Activated naive CD4-positive, alpha-beta T cell treated with anti-CD3 and anti-CD28 coated beads, Interleukin-2, amount 50 U/mL, for 24 hours (primary cell): ENCODE measurements at regions not wholly inside any gene's neighbourhood (a gene's known extent, or its start where the extent isn't known, plus 50 kb on each side); places are given as distances from the start of the nearest gene placed in this dataset.

Experiments
- H3K27ac Mint-ChIP-seq: one replicate; pipeline ENCODE4 v1.8.0; 2021; ENCODE audit warnings: mild to moderate bottlenecking, mixed read lengths
- H3K27me3 Mint-ChIP-seq: one replicate; pipeline ENCODE4 v1.8.0; 2021; ENCODE audit warnings: mixed read lengths
- H3K36me3 Mint-ChIP-seq: one replicate; pipeline ENCODE4 v1.8.0; 2021; ENCODE audit warnings: mixed read lengths
- H3K4me1 Mint-ChIP-seq: one replicate; pipeline ENCODE4 v1.8.0; 2021; ENCODE audit warnings: mixed read lengths
- H3K4me3 Mint-ChIP-seq: one replicate; pipeline ENCODE4 v1.8.0; 2021; ENCODE audit warnings: mild to moderate bottlenecking, mixed read lengths
- H3K9me3 Mint-ChIP-seq: one replicate; pipeline ENCODE4 v1.8.0; 2021; ENCODE audit warnings: mixed read lengths

GRCh38 chr16:64162613-64163375 lies 959.1 kb downstream of the CDH11 start:
- Mint-ChIP-seq H3K4me1 (no peaks in the 10 kb centered on the region), H3K9me3 (peaks cover 6% of the 10 kb centered on the region), H3K27me3 (no peaks in the 10 kb centered on the region), H3K27ac (no peak overlapping the region), H3K4me3 (no peak overlapping the region), H3K36me3 (no peaks in the 10 kb centered on the region)

GRCh38 chr16:64159976-64160375 lies 961.9 kb downstream of the CDH11 start:
- H3K9me3 Mint-ChIP-seq = peaks cover 17% of the 10 kb centered on the region
- H3K4me3 Mint-ChIP-seq = no peak overlapping the region
- H3K4me1 Mint-ChIP-seq = no peaks in the 10 kb centered on the region
- no peak overlapping the region for H3K27ac Mint-ChIP-seq
- no peaks in the 10 kb centered on the region for H3K36me3 Mint-ChIP-seq
- no peaks in the 10 kb centered on the region for H3K27me3 Mint-ChIP-seq

- H3K27ac Mint-ChIP-seq = no peak overlapping the region
- no peaks in the 10 kb centered on the region for H3K27me3 Mint-ChIP-seq
- peaks cover 19% of the 10 kb centered on the region for H3K9me3 Mint-ChIP-seq
These were observed 962.8 kb downstream of the CDH11 start for GRCh38 chr16:64158941-64159588.

GRCh38 chr16:64153718-64154117 lies 968.1 kb downstream of the CDH11 start:
- H3K36me3 Mint-ChIP-seq = no peaks in the 10 kb centered on the region
- no peak overlapping the region for H3K4me3 Mint-ChIP-seq
- H3K27me3 Mint-ChIP-seq = no peaks in the 10 kb centered on the region
- H3K9me3 Mint-ChIP-seq = peaks cover 16% of the 10 kb centered on the region
- H3K4me1 Mint-ChIP-seq = no peaks in the 10 kb centered on the region
- no peak overlapping the region for H3K27ac Mint-ChIP-seq

More at GRCh38 chr16:64158941-64159588, 962.8 kb downstream of the CDH11 start:
- no peak overlapping the region for H3K4me3 Mint-ChIP-seq
- H3K4me1 Mint-ChIP-seq = no peaks in the 10 kb centered on the region
- no peaks in the 10 kb centered on the region for H3K36me3 Mint-ChIP-seq

GRCh38 chr16:64151990-64152767 lies 969.7 kb downstream of the CDH11 start:
- Mint-ChIP-seq H3K27me3 (no peaks in the 10 kb centered on the region), H3K9me3 (peaks cover 19% of the 10 kb centered on the region), H3K27ac (no peak overlapping the region), H3K4me1 (no peaks in the 10 kb centered on the region), H3K36me3 (no peaks in the 10 kb centered on the region), H3K4me3 (no peak overlapping the region)

GRCh38 chr16:64150193-64150592 lies 971.7 kb downstream of the CDH11 start:
- Mint-ChIP-seq H3K27ac (no peak overlapping the region), H3K27me3 (no peaks in the 10 kb centered on the region), H3K4me1 (no peaks in the 10 kb centered on the region), H3K4me3 (no peak overlapping the region), H3K9me3 (peaks cover 10% of the 10 kb centered on the region), H3K36me3 (no peaks in the 10 kb centered on the region)

GRCh38 chr16:64149756-64150155 lies 972.1 kb downstream of the CDH11 start:
- peaks cover 6% of the 10 kb centered on the region for H3K9me3 Mint-ChIP-seq
- H3K4me1 Mint-ChIP-seq = no peaks in the 10 kb centered on the region
- no peak overlapping the region for H3K27ac Mint-ChIP-seq
- no peaks in the 10 kb centered on the region for H3K27me3 Mint-ChIP-seq
- no peaks in the 10 kb centered on the region for H3K36me3 Mint-ChIP-seq
- no peak overlapping the region for H3K4me3 Mint-ChIP-seq

- Mint-ChIP-seq H3K27ac (no peak overlapping the region), H3K4me3 (no peak overlapping the region), H3K9me3 (peaks cover 6% of the 10 kb centered on the region), H3K27me3 (no peaks in the 10 kb centered on the region), H3K36me3 (no peaks in the 10 kb centered on the region), H3K4me1 (no peaks in the 10 kb centered on the region)
These were observed 973.5 kb downstream of the CDH11 start for GRCh38 chr16:64148356-64148755.

- H3K27ac Mint-ChIP-seq = no peak overlapping the region
- no peaks in the 10 kb centered on the region for H3K36me3 Mint-ChIP-seq
- no peak overlapping the region for H3K4me3 Mint-ChIP-seq
- H3K9me3 Mint-ChIP-seq = peaks cover 6% of the 10 kb centered on the region
- no peaks in the 10 kb centered on the region for H3K27me3 Mint-ChIP-seq
- no peaks in the 10 kb centered on the region for H3K4me1 Mint-ChIP-seq
These were observed 973.9 kb downstream of the CDH11 start for GRCh38 chr16:64147941-64148340.

GRCh38 chr16:64144617-64145016 lies 977.2 kb downstream of the CDH11 start:
- peaks cover 6% of the 10 kb centered on the region for H3K9me3 Mint-ChIP-seq
- no peaks in the 10 kb centered on the region for H3K4me1 Mint-ChIP-seq
- H3K4me3 Mint-ChIP-seq = no peak overlapping the region
- no peaks in the 10 kb centered on the region for H3K27me3 Mint-ChIP-seq
- H3K36me3 Mint-ChIP-seq = no peaks in the 10 kb centered on the region
- H3K27ac Mint-ChIP-seq = no peak overlapping the region

GRCh38 chr16:64138621-64139020 lies 983.2 kb downstream of the CDH11 start:
- no peak overlapping the region for H3K4me3 Mint-ChIP-seq
- peaks cover 4% of the 10 kb centered on the region for H3K9me3 Mint-ChIP-seq
- H3K27ac Mint-ChIP-seq = no peak overlapping the region
- H3K27me3 Mint-ChIP-seq = no peaks in the 10 kb centered on the region
- H3K36me3 Mint-ChIP-seq = no peaks in the 10 kb centered on the region
- no peaks in the 10 kb centered on the region for H3K4me1 Mint-ChIP-seq

GRCh38 chr16:64138006-64138405 lies 983.9 kb downstream of the CDH11 start:
- H3K9me3 Mint-ChIP-seq = peaks cover 4% of the 10 kb centered on the region
- no peak overlapping the region for H3K4me3 Mint-ChIP-seq
- no peaks in the 10 kb centered on the region for H3K27me3 Mint-ChIP-seq

GRCh38 chr16:64136743-64137142 lies 985.1 kb downstream of the CDH11 start:
- H3K4me3 Mint-ChIP-seq = no peak overlapping the region
- no peak overlapping the region for H3K27ac Mint-ChIP-seq
- no peaks in the 10 kb centered on the region for H3K4me1 Mint-ChIP-seq
- H3K36me3 Mint-ChIP-seq = no peaks in the 10 kb centered on the region
- H3K9me3 Mint-ChIP-seq = peaks cover 4% of the 10 kb centered on the region
- no peaks in the 10 kb centered on the region for H3K27me3 Mint-ChIP-seq

More at GRCh38 chr16:64138006-64138405, 983.9 kb downstream of the CDH11 start:
- no peaks in the 10 kb centered on the region for H3K4me1 Mint-ChIP-seq
- H3K27ac Mint-ChIP-seq = no peak overlapping the region
- no peaks in the 10 kb centered on the region for H3K36me3 Mint-ChIP-seq

- Mint-ChIP-seq H3K4me1 (no peaks in the 10 kb centered on the region), H3K36me3 (no peaks in the 10 kb centered on the region), H3K4me3 (no peak overlapping the region), H3K27ac (no peak overlapping the region), H3K27me3 (no peaks in the 10 kb centered on the region), H3K9me3 (peaks cover 4% of the 10 kb centered on the region)
These were observed 985.5 kb downstream of the CDH11 start for GRCh38 chr16:64136314-64136713.

GRCh38 chr16:64133366-64133765 lies 988.5 kb downstream of the CDH11 start:
- no peak overlapping the region for H3K27ac Mint-ChIP-seq
- no peaks in the 10 kb centered on the region for H3K4me1 Mint-ChIP-seq
- no peaks in the 10 kb centered on the region for H3K27me3 Mint-ChIP-seq
- H3K36me3 Mint-ChIP-seq = no peaks in the 10 kb centered on the region
- no peak overlapping the region for H3K4me3 Mint-ChIP-seq
- peaks cover 4% of the 10 kb centered on the region for H3K9me3 Mint-ChIP-seq
